ENCODE measurements at regions not wholly inside any gene's neighbourhood (a gene's known extent, or its start where the extent isn't known, plus 50 kb on each side); places are given as distances from the start of the nearest gene placed in this dataset.

- TF ChIP-seq, protein P1, sequence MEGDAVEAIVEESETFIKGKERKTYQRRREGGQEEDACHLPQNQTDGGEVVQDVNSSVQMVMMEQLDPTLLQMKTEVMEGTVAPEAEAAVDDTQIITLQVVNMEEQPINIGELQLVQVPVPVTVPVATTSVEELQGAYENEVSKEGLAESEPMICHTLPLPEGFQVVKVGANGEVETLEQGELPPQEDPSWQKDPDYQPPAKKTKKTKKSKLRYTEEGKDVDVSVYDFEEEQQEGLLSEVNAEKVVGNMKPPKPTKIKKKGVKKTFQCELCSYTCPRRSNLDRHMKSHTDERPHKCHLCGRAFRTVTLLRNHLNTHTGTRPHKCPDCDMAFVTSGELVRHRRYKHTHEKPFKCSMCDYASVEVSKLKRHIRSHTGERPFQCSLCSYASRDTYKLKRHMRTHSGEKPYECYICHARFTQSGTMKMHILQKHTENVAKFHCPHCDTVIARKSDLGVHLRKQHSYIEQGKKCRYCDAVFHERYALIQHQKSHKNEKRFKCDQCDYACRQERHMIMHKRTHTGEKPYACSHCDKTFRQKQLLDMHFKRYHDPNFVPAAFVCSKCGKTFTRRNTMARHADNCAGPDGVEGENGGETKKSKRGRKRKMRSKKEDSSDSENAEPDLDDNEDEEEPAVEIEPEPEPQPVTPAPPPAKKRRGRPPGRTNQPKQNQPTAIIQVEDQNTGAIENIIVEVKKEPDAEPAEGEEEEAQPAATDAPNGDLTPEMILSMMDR (IDR thresholded peaks at IDR 0.05), result no peak
- no peak for TF ChIP-seq POLR2A (IDR thresholded peaks at IDR 0.05)
These were observed 325.6 kb upstream of the SOX14 start for GRCh38 chr3:137438561-137438960.
